ENCODE measurements at regions not wholly inside any gene's neighbourhood (a gene's known extent, or its start where the extent isn't known, plus 50 kb on each side); places are given as distances from the start of the nearest gene placed in this dataset.

GRCh38 chr10:31698181-31698830, 230.3 kb downstream of the ARHGAP12 start (continued):
- TF ChIP-seq CTCF (conservative IDR thresholded peaks at IDR 0.05; ENCODE audit: low read depth, low read length), result 0 out of 2 replicates have a peak, but pooled peaks have one; percentile 4
